Right atrium auricular region (tissue), 2 donors: ENCODE measurements at regions not wholly inside any gene's neighbourhood (a gene's known extent, or its start where the extent isn't known, plus 50 kb on each side); places are given as distances from the start of the nearest gene placed in this dataset.

ENCODE experiments used
- DNase-seq: peaks from one replicate; pipeline ENCODE4 v3.0.0-alpha.2; 2019; ENCODE audit warnings: low spot score
- H3K27ac ChIP-seq, 2 donors: fragments of 200-600 bp; sonication (generic); 1 replicate in 1 of 2; 2 replicates in 1 of 2; pipeline ENCODE4 v1.5.1; 2016 to 2019
- H3K27me3 ChIP-seq, 2 donors: fragments of 200-600 bp; sonication (generic); one replicate each; pipeline versions ENCODE4 v1.5.1 to v1.6.0; 2017 to 2019
- H3K36me3 ChIP-seq: fragments of 200-600 bp; sonication (generic); one replicate; pipeline ENCODE4 v1.5.1; 2016
- H3K4me1 ChIP-seq, 2 donors: fragments of 200-600 bp; sonication (generic); one replicate each; pipeline versions ENCODE4 v1.5.1 to v1.6.0; 2017 to 2019
- H3K4me3 ChIP-seq, 2 donors: fragments of 200-600 bp; sonication (generic); 1 replicate in 1 of 2; 2 replicates in 1 of 2; pipeline ENCODE4 v1.5.1; 2017 to 2019; ENCODE audit warnings: mild to moderate bottlenecking in 1 of 2, moderate library complexity in 1 of 2
- H3K9me3 ChIP-seq, 2 donors: fragments of 200-600 bp; sonication (generic); one replicate each; pipeline ENCODE4 v1.5.1; 2019
- TF ChIP-seq, protein P1 (sequence below), 2 donors: fragments of 200-600 bp; sonication (generic); IDR thresholded peaks; one replicate each; pipeline ENCODE4 v1.5.1; 2019; ENCODE audit warnings: antibody characterized with exemption in 2 of 2

DNA sequence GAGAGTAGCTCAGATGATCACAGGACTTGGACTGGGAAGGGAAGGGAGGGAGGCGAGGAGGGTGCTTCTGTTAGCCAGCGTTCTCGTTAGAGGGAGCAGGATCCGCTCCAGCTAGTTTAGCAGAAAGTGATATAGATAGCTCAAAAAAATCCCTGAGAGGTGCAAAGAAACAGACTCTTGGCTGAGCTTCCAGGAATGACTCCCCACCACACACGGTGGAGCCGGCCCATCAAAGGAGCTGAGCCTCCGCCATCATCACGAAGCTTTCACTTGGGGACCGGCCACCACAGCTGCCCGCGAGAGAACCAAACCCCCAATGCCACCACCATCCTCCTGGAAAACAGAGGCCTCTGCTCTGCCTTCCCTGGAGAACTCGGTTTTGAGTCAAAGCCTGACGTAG is 124.6 kb upstream of the BCL2L14 start:
- TF ChIP-seq, protein P1, sequence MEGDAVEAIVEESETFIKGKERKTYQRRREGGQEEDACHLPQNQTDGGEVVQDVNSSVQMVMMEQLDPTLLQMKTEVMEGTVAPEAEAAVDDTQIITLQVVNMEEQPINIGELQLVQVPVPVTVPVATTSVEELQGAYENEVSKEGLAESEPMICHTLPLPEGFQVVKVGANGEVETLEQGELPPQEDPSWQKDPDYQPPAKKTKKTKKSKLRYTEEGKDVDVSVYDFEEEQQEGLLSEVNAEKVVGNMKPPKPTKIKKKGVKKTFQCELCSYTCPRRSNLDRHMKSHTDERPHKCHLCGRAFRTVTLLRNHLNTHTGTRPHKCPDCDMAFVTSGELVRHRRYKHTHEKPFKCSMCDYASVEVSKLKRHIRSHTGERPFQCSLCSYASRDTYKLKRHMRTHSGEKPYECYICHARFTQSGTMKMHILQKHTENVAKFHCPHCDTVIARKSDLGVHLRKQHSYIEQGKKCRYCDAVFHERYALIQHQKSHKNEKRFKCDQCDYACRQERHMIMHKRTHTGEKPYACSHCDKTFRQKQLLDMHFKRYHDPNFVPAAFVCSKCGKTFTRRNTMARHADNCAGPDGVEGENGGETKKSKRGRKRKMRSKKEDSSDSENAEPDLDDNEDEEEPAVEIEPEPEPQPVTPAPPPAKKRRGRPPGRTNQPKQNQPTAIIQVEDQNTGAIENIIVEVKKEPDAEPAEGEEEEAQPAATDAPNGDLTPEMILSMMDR (IDR thresholded peaks at IDR 0.05), result no peak
- Histone ChIP-seq H3K4me1 (no peaks in the 10 kb centered on the region), H3K27ac (no peak overlapping the region), H3K4me3 (no peak overlapping the region), H3K27me3 (no peaks in the 10 kb centered on the region), H3K36me3 (no peaks in the 10 kb centered on the region), H3K9me3 (no peaks in the 10 kb centered on the region)
- no peak for DNase-seq

DNA sequence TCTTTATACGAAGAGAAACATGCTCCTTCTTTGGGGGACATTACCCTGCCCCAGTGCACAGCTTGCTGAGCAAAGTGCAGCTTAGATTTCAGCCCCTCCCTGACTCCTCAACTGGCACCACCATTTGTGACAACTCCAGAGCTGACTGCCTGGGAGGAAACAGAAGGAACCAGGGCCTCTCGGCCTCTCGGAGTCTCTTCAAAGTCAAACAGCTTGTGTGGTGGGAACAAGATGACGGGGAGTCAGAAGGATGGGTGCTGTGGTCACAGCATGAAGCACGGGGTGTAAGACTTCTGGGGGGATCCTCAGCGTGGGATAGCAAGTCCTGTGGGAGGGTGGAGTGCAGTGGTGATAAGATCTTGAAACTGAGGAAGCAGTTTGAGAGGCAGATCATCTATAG is 123.5 kb upstream of the BCL2L14 start:
- Histone ChIP-seq H3K27me3 (no peaks in the 10 kb centered on the region), H3K4me1 (no peaks in the 10 kb centered on the region), H3K36me3 (no peaks in the 10 kb centered on the region), H3K27ac (no peak overlapping the region), H3K9me3 (no peaks in the 10 kb centered on the region), H3K4me3 (no peak overlapping the region)
- no peak for DNase-seq
- TF ChIP-seq, protein P1 (IDR thresholded peaks at IDR 0.05), result no peak

DNA sequence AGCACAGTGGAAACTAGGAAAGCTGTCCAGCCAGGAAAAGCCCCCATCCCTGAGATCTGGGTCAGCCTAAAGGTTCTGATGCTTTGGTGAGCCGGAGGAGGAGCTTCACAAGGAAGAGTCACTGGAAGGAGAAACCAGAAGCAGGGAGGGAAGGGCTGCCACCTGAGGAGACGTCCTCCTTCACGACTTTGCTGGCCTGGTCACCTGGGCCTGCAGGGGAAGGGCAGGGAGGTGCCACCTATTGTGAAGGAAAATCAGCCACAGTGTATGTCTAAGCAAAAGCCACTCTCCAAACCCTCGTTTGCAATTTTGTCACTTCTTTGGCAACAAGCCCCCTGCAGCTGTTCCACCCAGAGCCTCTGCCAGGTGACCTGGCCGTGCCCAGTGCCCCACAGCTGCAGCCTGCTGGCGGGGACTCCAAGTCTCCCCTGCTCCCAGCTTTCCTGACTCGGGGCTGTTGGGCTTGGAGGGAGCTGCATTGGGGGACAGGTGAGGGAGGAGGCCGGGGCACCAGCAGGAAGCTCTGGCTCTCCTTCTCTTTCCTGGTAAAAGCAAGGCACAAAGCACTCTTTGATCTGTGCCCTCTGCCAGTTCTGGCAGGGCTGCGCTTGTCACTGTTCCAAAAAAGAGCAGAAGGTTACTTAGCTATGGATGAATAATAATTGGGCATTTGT is 120.9 kb upstream of the BCL2L14 start:
- no peaks in the 10 kb centered on the region for H3K9me3 ChIP-seq
- H3K4me3 ChIP-seq, result no peak overlapping the region
- no peaks in the 10 kb centered on the region for H3K36me3 ChIP-seq
- H3K27me3 ChIP-seq, result no peaks in the 10 kb centered on the region
- no peak overlapping the region for H3K27ac ChIP-seq
- TF ChIP-seq, protein P1 (IDR thresholded peaks at IDR 0.05), result no peak
- H3K4me1 ChIP-seq, result no peaks in the 10 kb centered on the region
- no peak for DNase-seq

DNA sequence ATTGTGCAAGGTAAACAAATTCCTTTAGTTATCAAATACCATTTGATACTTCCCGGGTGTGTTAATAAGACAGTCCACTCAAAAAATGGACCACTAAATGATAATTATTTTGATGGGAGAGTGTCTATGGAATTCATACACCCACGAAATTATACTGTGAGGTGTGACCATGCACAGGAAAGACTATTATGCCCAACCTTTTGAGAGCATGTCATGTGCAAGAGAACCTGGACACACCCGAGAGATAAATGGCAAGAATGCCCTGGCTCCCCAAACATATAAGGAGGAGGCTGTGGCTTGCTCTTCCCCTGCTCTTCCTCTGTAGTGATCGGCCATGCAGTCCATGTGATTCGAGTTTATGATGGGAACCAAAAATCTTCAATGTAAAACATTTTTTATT is 119.5 kb upstream of the BCL2L14 start:
- H3K27ac ChIP-seq, result no peak overlapping the region
- H3K27me3 ChIP-seq, result no peaks in the 10 kb centered on the region
- H3K36me3 ChIP-seq, result no peaks in the 10 kb centered on the region
- H3K4me1 ChIP-seq, result no peaks in the 10 kb centered on the region
- DNase-seq, result no peak
- H3K4me3 ChIP-seq, result no peak overlapping the region
- TF ChIP-seq, protein P1 (IDR thresholded peaks at IDR 0.05), result no peak
- H3K9me3 ChIP-seq, result no peaks in the 10 kb centered on the region

DNA sequence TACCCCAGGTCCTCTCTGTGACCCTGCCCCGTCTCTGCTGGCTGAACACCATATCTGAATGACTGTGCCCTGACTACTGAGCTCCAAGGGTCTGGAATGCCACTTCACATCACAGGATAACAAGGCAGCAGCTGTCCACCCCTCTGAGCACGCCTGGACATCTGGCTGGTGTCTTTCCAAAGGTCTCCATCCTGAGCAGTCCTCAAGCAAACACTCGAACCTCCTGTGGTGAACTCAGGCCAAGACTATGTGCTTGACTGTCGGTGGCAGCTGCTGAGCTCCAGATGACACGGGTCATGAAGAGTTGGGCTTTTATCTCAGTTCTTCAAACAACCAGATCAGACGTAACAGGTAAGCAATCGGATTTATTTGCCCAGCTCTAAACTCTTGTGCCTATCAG is 117.2 kb upstream of the BCL2L14 start:
- H3K9me3 ChIP-seq, result no peaks in the 10 kb centered on the region
- TF ChIP-seq, protein P1 (IDR thresholded peaks at IDR 0.05), result no peak
- no peaks in the 10 kb centered on the region for H3K36me3 ChIP-seq
- H3K4me3 ChIP-seq, result no peak overlapping the region
- no peaks in the 10 kb centered on the region for H3K27me3 ChIP-seq
- no peak overlapping the region for H3K27ac ChIP-seq
- no peaks in the 10 kb centered on the region for H3K4me1 ChIP-seq
- DNase-seq, result no peak

DNA sequence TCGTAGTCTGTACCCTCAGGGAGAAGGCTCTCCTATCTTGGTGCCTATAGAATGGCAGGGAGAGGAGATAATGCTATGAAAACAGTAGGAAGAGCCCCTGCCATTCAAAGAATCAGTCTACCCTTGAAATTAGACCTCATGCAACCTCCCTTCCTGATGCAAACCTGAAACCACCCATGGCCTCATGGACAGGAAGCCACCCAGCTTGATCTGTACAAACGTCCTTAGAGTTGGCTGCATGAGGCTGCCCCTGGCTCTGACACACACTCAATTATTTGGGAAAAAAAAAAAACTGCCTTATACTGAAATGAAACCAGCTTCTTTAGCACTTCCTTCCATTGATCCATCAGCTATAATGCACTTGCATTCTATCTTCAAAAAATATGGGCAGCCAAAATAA is 116.6 kb upstream of the BCL2L14 start:
- no peak for DNase-seq

More for the DNA sequence above, 116.6 kb upstream of the BCL2L14 start:
- Histone ChIP-seq H3K27ac (no peak overlapping the region), H3K4me3 (no peak overlapping the region), H3K36me3 (no peaks in the 10 kb centered on the region), H3K4me1 (no peaks in the 10 kb centered on the region), H3K9me3 (no peaks in the 10 kb centered on the region), H3K27me3 (no peaks in the 10 kb centered on the region)
- TF ChIP-seq, protein P1 (IDR thresholded peaks at IDR 0.05), result no peak
